ENCODE measurements at regions not wholly inside any gene's neighbourhood (a gene's known extent, or its start where the extent isn't known, plus 50 kb on each side); places are given as distances from the start of the nearest gene placed in this dataset.
"Not testable (repeated sequence)": the region's sequence is repeated elsewhere in the genome, so short reads cannot be mapped to it uniquely, and the experiment has no call there.

GRCh38 chr6:903761-904160, 210.8 kb upstream of the EXOC2 start:
- DNase-seq (ENCODE audit: low read depth in 2 of 2), result no peak

- no peak for DNase-seq (ENCODE audit: low read depth in 2 of 2)
Observed at GRCh38 chr6:901696-902460, 208.9 kb upstream of the EXOC2 start.

DNA sequence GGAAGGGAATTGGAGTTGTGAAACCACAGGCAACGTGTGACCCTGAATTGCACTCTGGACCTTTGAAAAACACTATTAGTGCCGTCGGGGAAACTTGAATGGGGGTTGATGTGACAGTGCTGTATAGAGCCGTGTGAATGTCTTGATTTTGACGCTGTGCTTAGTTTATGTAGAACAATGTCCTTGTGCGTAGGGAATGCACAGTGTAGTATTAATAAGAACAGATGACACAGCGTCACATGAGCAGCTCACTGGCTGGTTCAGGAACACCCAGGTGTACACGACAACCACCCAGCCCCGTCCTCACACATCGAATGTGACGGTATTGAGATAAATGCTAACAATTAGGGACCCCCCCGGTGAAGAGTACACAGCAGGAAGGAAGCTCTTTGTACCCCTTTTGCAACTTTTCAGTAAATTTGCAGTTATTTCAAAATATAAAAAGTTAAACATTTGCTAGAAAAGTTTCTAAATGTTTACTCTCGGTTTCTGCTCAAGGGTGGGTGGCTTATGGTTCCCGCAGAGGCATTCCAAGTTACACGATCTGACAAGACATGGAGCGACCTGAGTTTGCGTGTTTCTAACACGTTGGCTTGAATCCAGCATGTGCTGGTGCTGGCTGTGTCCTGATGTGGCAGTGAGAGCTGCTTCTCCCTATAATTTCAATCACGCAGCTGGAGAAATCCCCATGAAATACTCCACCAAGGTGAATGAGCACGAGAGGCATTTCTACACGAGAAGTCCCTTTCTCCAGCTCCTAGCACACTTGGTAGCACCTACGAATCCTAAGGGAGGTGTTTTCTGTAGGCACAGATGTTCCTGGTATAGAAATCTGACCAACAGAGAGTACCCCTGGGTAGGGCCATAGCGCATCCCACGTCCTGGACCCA, 208.0 kb upstream of the EXOC2 start:
- no peak for DNase-seq (ENCODE audit: low read depth in 2 of 2)

DNA sequence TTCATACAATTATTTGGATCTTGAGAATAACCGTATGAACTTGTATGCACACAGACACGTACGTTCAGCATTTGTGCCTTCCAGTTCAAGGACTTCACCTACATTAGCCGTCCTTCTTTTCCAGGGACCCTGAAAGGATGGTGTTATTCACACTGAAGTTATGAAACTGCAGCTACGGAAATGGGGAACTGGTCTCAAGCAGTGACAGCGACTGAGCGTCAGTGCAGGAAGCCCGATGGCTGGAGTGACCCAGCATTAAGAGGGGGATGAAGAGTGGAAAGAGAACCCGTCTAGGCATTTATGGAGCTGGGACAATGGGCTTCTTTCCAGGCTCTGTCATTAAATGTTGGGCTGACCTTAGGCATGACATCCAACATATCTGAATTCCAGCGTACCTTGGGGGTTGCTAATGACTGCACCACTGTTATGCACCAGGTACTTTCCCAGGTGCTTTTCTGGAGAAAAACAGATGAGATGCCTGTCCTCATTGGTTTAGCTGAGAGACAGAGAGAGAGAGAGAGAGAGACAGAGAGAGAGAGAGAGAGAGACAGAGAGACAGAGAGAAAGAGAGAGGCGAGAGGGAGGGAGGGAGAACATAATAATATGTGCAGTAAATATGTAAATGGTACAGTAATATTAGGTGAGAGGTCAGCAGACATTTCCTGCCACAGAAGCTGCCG, 204.7 kb upstream of the EXOC2 start:
- no peak for DNase-seq (ENCODE audit: low read depth in 2 of 2)

- DNase-seq (ENCODE audit: low read depth in 2 of 2), result peak in 1 of 2 donors; percentile 8
Observed at GRCh38 chr6:894274-894673, 201.3 kb upstream of the EXOC2 start.

- no peak for DNase-seq (ENCODE audit: low read depth in 2 of 2)
Observed at GRCh38 chr6:890995-891394, 198.1 kb upstream of the EXOC2 start.

GRCh38 chr6:890201-890600, 197.3 kb upstream of the EXOC2 start:
- DNase-seq (ENCODE audit: low read depth in 2 of 2), result no peak

- no peak for DNase-seq (ENCODE audit: low read depth in 2 of 2)
Observed at GRCh38 chr6:887583-888235, 194.8 kb upstream of the EXOC2 start.

- DNase-seq (ENCODE audit: low read depth in 2 of 2), result not testable (repeated sequence)
Observed at GRCh38 chr6:886116-886515, 193.2 kb upstream of the EXOC2 start.

- DNase-seq (ENCODE audit: low read depth in 2 of 2), result no peak
Observed at GRCh38 chr6:885051-885590, 192.2 kb upstream of the EXOC2 start.

DNA sequence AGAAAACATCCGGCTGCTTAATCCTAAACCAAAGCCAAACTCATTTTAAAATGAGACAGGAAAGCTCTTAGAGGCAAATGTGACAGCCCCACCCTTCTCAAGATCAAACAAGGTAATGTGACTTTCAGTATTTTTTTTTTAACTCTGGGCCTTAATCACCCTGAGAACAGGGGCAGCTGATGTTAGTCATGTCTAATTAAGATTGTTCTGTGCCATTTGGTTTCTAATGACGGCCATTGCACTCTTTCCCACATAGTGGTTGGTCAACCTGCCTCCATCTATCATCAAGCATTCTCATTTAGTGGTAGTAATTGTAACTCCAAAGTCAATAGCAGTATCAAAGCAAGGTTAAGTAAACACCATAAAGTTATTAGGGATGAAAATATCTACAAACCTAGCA, 191.6 kb upstream of the EXOC2 start:
- DNase-seq (ENCODE audit: low read depth in 2 of 2), result no peak

DNA sequence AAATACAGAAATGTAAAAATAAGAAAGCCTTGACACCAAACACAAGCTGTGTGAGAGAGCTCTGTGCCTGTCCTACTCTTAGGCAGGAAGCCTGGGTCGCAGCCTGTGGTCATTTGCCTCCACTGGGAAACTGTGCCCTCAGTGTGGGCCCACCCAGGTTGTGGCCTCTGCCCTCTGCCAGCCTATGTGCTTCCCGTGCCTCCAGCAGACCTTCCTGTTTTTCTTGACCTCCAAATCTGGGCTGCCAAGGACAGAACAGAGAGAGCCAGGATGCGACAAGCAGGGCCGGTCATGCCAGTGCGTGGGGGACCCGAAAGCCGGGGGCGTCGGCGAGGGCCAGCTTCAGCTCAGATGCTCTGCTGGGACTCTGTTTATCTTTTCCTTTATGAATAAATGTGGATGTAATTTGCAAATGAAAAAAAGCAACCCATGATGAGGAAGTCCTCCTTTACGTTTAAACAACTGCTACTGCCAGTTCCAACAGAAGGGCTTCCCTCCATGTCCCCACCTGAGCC, 189.2 kb upstream of the EXOC2 start:
- DNase-seq (ENCODE audit: low read depth in 2 of 2), result no peak

- no peak for DNase-seq (ENCODE audit: low read depth in 2 of 2)
Observed at GRCh38 chr6:878179-878578, 185.2 kb upstream of the EXOC2 start.

GRCh38 chr6:875012-875411, 182.1 kb upstream of the EXOC2 start:
- DNase-seq (ENCODE audit: low read depth in 2 of 2), result no peak

GRCh38 chr6:872570-873125, 179.7 kb upstream of the EXOC2 start:
- DNase-seq (ENCODE audit: low read depth in 2 of 2), result no peak

- no peak for DNase-seq (ENCODE audit: low read depth in 2 of 2)
Observed at GRCh38 chr6:871503-871902, 178.6 kb upstream of the EXOC2 start.

- no peak for DNase-seq (ENCODE audit: low read depth in 2 of 2)
Observed at GRCh38 chr6:870096-870495, 177.2 kb upstream of the EXOC2 start.

DNA sequence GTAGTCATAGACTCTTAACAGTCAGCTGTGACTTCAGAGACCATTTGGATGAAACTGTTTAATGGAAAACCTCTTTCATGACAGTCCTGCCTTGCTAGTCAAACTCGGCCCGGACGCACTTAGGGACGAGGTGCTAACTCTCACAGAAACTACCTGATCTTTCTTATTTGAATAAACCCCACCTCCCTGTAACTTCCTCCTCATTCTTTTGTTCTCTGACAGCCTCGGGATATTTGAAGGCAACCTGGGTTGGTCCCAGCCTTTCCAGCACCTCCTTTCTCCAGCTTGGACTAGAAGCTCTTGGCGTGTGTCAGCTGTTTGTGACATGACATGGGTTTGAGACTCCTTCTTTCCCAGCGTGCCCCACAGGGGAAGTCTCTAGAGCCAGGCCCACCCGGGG, 175.3 kb upstream of the EXOC2 start:
- no peak for DNase-seq (ENCODE audit: low read depth in 2 of 2)

- no peak for DNase-seq (ENCODE audit: low read depth in 2 of 2)
Observed at GRCh38 chr6:867378-867777, 174.4 kb upstream of the EXOC2 start.

DNA sequence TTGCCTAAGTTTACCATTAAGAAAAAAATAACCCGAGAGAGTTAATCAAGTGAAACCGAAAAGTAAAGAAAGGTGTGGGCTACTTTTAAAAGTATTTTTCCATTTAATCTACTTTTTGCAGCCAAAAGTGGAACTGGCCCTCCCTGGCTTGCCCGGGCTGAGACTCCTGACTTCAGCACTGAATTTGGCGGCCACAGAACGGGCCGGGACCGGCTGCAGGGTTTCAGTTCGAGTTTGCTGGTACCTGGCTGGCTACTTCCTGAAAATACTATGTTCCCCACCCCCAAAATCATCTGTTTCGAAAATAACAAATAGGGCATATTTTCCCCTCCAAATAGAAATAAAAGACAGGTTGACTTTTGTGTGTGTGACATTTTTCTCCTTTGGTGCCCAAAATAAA, 173.4 kb upstream of the EXOC2 start:
- DNase-seq (ENCODE audit: low read depth in 2 of 2), result no peak

- no peak for DNase-seq (ENCODE audit: low read depth in 2 of 2)
Observed at GRCh38 chr6:865846-866245, 172.9 kb upstream of the EXOC2 start.

Data from stimulated activated CD4-positive, alpha-beta T cell treated with anti-CD3 and anti-CD28 coated beads, Interleukin-15, amount 100 ng/mL, for 48 hours (primary cell).